Pancreas (tissue), 10 donors: ENCODE measurements at regions not wholly inside any gene's neighbourhood (a gene's known extent, or its start where the extent isn't known, plus 50 kb on each side); places are given as distances from the start of the nearest gene placed in this dataset.
"Not testable (repeated sequence)": the region's sequence is repeated elsewhere in the genome, so short reads cannot be mapped to it uniquely, and the experiment has no call there.

Experiments
- ATAC-seq, 4 donors: fragments of 200-7000 bp; cut with Tn5 transposase; one replicate each; pipeline versions ENCODE4 v1.8.0 to v1.9.1; 2020; ENCODE audit warnings: mild to moderate bottlenecking in 4 of 4, moderate library complexity in 4 of 4
- DNase-seq, 6 donors: peaks; one replicate each; pipeline ENCODE4 v3.0.0-alpha.2; 2020
- FAIRE-seq: peaks from 2 replicates; lab custom pipeline; 2012; peaks lifted over from hg19 to GRCh38; lab: Jason Lieb, UNC
- H3K27ac ChIP-seq, 4 donors: fragments of 200-600 bp; sonication (generic); 1 replicate in 3 of 4; 2 replicates in 1 of 4; pipeline versions ENCODE4 v1.5.0 to v1.8.0; 2020
- H3K27me3 ChIP-seq, 4 donors: fragments of 200-600 bp; one replicate each; pipeline ENCODE4 v1.8.0; 2021
- H3K36me3 ChIP-seq, 3 donors: fragments of 200-600 bp; sonication (generic) in 1 of 3; one replicate each; pipeline versions ENCODE4 v1.5.0 to v1.8.0; 2020 to 2021
- H3K4me1 ChIP-seq, 3 donors: fragments of 200-600 bp; one replicate each; pipeline ENCODE4 v1.8.0; 2021
- H3K4me3 ChIP-seq, 4 donors: fragments of 200-600 bp; sonication (generic) in 2 of 4; one replicate each; pipeline versions ENCODE4 v1.5.0 to v1.8.0; 2020 to 2021
- H3K9me3 ChIP-seq, 4 donors: fragments of 200-600 bp; one replicate each; pipeline ENCODE4 v1.8.0; 2021
- WGBS, 2 donors: extraction: QIAGEN DNeasy Blood & Tissue Kit; methylation state at CpG; one replicate each; pipeline ENCODE4 v1.1.7; 2013; 5-methylcytosine and 5-hydroxymethylcytosine counted together
- intact Hi-C, 3 donors: fragments of 100-400 bp; cut with DNase I; formaldehyde crosslinking; loops; one replicate each; pipeline versions ENCODE4 v1.11.1 to v1.14.2; 2022
- TF ChIP-seq, protein P1 (sequence below), 4 donors: fragments of 200-600 bp; sonication (generic) in 3 of 4; IDR thresholded peaks; one replicate each; pipeline versions ENCODE4 v1.5.0 to v1.8.0; 2021; ENCODE audit warnings: antibody characterized with exemption in 4 of 4
- donor health status: healthy with polysubstance abuse.
- donor health status: DM: no; HTN: no; CAD: no; lungs with moderate emphysema.
- donor health status: DM: no; HTN: no; CAD: no.
- donor health status: control.
- donor health status: control.
- donor health status: Bipolar disorder and iron deficiency.
- donor health status: DM: yes; HTN: yes; CAD: no.
- donor health status: DM: no; HTN: no; CAD: no.
- donor health status: DM: no; HTN: no; CAD: no.
- donor health status: DM: yes; HTN: yes; CAD: no.

GRCh38 chr1:245067257-245067656 is 87.5 kb upstream of the KIF26B start:
- Histone ChIP-seq H3K36me3 (no peaks in the 10 kb centered on the region), H3K4me3 (no peak overlapping the region), H3K27ac (no peak overlapping the region), H3K27me3 (no peaks in the 10 kb centered on the region), H3K9me3 (no peaks in the 10 kb centered on the region), H3K4me1 (no peaks in the 10 kb centered on the region)
- intact Hi-C loops = no loop called here
- TF ChIP-seq, protein P1, sequence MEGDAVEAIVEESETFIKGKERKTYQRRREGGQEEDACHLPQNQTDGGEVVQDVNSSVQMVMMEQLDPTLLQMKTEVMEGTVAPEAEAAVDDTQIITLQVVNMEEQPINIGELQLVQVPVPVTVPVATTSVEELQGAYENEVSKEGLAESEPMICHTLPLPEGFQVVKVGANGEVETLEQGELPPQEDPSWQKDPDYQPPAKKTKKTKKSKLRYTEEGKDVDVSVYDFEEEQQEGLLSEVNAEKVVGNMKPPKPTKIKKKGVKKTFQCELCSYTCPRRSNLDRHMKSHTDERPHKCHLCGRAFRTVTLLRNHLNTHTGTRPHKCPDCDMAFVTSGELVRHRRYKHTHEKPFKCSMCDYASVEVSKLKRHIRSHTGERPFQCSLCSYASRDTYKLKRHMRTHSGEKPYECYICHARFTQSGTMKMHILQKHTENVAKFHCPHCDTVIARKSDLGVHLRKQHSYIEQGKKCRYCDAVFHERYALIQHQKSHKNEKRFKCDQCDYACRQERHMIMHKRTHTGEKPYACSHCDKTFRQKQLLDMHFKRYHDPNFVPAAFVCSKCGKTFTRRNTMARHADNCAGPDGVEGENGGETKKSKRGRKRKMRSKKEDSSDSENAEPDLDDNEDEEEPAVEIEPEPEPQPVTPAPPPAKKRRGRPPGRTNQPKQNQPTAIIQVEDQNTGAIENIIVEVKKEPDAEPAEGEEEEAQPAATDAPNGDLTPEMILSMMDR (IDR thresholded peaks at IDR 0.05) = no peak
- 81 to 89% methylated on average over 5 of the region's 5 CpGs for WGBS, 2 donors
- FAIRE-seq (no peak), DNase-seq (no peak), ATAC-seq (no peak)

- intact Hi-C loops = no loop called here
- FAIRE-seq (no peak), DNase-seq (no peak), ATAC-seq (no peak)
- Histone ChIP-seq H3K4me3 (no peak overlapping the region), H3K27ac (no peak overlapping the region), H3K4me1 (peaks cover 12 to 17% (median 15%) of the 10 kb centered on the region in 3 donors), H3K36me3 (no peaks in the 10 kb centered on the region), H3K9me3 (no peaks in the 10 kb centered on the region), H3K27me3 (no peaks in the 10 kb centered on the region)
- TF ChIP-seq, protein P1 (IDR thresholded peaks at IDR 0.05) = no peak
- 95% methylated on average over 5 of the region's 5 CpGs for WGBS, 2 donors
These were observed 92.0 kb upstream of the KIF26B start for GRCh38 chr1:245062741-245063305.

GRCh38 chr1:245061808-245062207 is 93.0 kb upstream of the KIF26B start:
- DNase-seq, H3K4me3 ChIP-seq, intact Hi-C loops, H3K36me3 ChIP-seq, H3K27me3 ChIP-seq, ATAC-seq, H3K27ac ChIP-seq, H3K9me3 ChIP-seq, FAIRE-seq: not testable (repeated sequence)
- 88 to 97% methylated on average over 4 of the region's 4 CpGs for WGBS, 2 donors
- H3K4me1 ChIP-seq = peaks cover 12 to 17% (median 15%) of the 10 kb centered on the region in 3 donors

GRCh38 chr1:245060684-245061374 is 94.0 kb upstream of the KIF26B start:
- Histone ChIP-seq H3K36me3 (no peaks in the 10 kb centered on the region), H3K4me3 (no peak overlapping the region), H3K27me3 (no peaks in the 10 kb centered on the region), H3K4me1 (peaks cover 12 to 17% (median 15%) of the 10 kb centered on the region in 3 donors), H3K27ac (peak overlapping the region in 3 of 4 donors; percentile 21 to 36 (median 25)), H3K9me3 (no peaks in the 10 kb centered on the region)
- peak; percentile 60 to 88 (median 82) for DNase-seq
- intact Hi-C loops = no loop called here
- peak; percentile 93 to 97 (median 96) for ATAC-seq
- TF ChIP-seq, protein P1 (IDR thresholded peaks at IDR 0.05) = no peak
- WGBS, 2 donors = 25 to 33% methylated on average over 6 of the region's 6 CpGs
- FAIRE-seq = peak; percentile 64

- Histone ChIP-seq H3K36me3 (no peaks in the 10 kb centered on the region), H3K4me1 (peaks cover 12 to 17% (median 15%) of the 10 kb centered on the region in 3 donors), H3K4me3 (no peak overlapping the region), H3K27me3 (no peaks in the 10 kb centered on the region), H3K27ac (peak overlapping the region in 3 of 4 donors; percentile 8 to 25 (median 21)), H3K9me3 (no peaks in the 10 kb centered on the region)
- WGBS, 2 donors = 35% methylated on average over 5 of the region's 5 CpGs
- intact Hi-C loops = no loop called here
- FAIRE-seq (no peak), ATAC-seq (no peak), DNase-seq (no peak)
- TF ChIP-seq, protein P1 (IDR thresholded peaks at IDR 0.05) = no peak
These were observed 94.9 kb upstream of the KIF26B start for GRCh38 chr1:245059806-245060424.
